GM12865 (cell line): ENCODE measurements at regions not wholly inside any gene's neighbourhood (a gene's known extent, or its start where the extent isn't known, plus 50 kb on each side); places are given as distances from the start of the nearest gene placed in this dataset.

Source experiments
- DNase-seq: peaks from one replicate; pipeline ENCODE4 v3.0.0; 2010; ENCODE audit warnings: low read depth
- H3K4me3 ChIP-seq: 2 replicates; pipeline ENCODE4 v1.5.1; 2011; ENCODE audit warnings: mild to moderate bottlenecking, low read depth, low read length, control low read depth
- TF ChIP-seq, protein P1 (sequence below): IDR thresholded peaks from 2 replicates; pipeline ENCODE4 v1.5.1; 2011; ENCODE audit warnings: low read length, control low read depth, low read depth, inconsistent platforms; ENCODE audit not compliant: insufficient read depth; ENCODE audit errors: missing control alignments

GRCh38 chr13:111650626-111651025, 330.2 kb downstream of the TEX29 start:
- TF ChIP-seq, protein P1, sequence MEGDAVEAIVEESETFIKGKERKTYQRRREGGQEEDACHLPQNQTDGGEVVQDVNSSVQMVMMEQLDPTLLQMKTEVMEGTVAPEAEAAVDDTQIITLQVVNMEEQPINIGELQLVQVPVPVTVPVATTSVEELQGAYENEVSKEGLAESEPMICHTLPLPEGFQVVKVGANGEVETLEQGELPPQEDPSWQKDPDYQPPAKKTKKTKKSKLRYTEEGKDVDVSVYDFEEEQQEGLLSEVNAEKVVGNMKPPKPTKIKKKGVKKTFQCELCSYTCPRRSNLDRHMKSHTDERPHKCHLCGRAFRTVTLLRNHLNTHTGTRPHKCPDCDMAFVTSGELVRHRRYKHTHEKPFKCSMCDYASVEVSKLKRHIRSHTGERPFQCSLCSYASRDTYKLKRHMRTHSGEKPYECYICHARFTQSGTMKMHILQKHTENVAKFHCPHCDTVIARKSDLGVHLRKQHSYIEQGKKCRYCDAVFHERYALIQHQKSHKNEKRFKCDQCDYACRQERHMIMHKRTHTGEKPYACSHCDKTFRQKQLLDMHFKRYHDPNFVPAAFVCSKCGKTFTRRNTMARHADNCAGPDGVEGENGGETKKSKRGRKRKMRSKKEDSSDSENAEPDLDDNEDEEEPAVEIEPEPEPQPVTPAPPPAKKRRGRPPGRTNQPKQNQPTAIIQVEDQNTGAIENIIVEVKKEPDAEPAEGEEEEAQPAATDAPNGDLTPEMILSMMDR, result no peak
- no peak for DNase-seq
- H3K4me3 ChIP-seq, result no peak overlapping the region

DNA sequence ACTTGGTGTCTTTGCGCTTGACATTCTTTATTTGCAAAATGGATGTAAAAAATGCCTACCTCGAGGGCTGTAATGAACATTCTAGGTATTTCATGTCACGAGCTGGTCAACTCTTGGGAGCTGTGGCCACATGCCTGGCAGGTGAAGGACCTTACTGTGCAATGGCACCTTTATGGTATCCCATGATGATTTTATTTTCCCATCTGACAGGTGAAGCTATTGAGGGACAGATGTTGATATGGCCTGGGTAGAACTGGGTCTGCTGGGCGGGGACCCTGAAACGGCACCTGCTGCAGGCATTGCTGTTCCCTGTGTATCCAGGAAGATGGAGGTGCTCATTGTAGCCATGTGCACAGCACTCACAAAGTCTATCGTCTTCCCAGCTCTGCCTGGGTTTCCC, 332.2 kb downstream of the TEX29 start:
- TF ChIP-seq, protein P1, result no peak
- no peak for DNase-seq
- no peak overlapping the region for H3K4me3 ChIP-seq

DNA sequence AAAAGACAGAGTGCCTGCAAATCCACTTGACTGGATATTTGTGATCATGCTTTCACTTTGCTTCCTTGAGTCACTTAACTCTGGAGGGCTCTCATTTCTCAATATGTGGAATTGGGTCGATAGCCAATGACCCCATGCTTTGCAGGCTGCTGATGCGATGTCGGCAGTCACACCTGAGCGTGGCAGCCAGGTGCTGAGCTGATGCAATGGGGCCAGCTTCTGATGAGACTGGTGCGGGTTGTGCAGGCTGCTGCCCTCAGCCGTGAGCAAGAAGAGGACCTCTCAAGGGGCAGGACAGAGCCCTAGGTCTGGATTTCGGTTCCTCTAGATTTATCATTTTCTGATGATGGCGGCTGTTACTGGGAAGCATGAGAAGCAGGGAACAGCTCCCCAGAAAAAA, 334.1 kb downstream of the TEX29 start:
- TF ChIP-seq, protein P1, result no peak
- no peak overlapping the region for H3K4me3 ChIP-seq
- DNase-seq, result no peak

GRCh38 chr13:111656439-111656838, 336.0 kb downstream of the TEX29 start:
- TF ChIP-seq, protein P1, result no peak
- no peak for DNase-seq
- no peak overlapping the region for H3K4me3 ChIP-seq

DNA sequence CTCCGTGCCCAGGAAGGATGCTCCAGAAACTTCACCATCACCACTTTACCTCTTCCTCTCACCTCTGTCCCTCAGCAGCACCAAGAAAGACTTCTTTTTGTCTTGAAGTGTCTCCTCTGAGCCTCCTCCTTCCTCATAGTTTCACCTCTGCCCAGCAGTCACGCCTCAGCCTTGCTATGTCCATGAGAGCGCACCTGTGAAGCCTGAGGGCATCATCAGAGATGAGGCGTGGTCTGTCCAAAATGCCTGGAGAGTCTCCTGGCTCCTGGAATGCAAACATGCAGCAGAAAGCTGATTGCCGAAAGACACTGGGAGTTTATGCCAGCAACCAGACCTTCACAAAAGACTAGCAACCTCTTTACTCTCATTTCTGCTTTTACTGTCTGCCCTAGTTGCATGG, 336.6 kb downstream of the TEX29 start:
- H3K4me3 ChIP-seq, result no peak overlapping the region
- DNase-seq, result no peak
- TF ChIP-seq, protein P1, result no peak

- no peak for DNase-seq
- TF ChIP-seq, protein P1, result no peak
- no peak overlapping the region for H3K4me3 ChIP-seq
These were observed 338.0 kb downstream of the TEX29 start for GRCh38 chr13:111658145-111659100.
